Activated CD4-positive, alpha-beta memory T cell treated with anti-CD3 and anti-CD28 coated beads, Interleukin-2, amount 10 ng/mL, durations not matched to agents 7 days and 5 days (primary cell): ENCODE measurements at regions not wholly inside any gene's neighbourhood (a gene's known extent, or its start where the extent isn't known, plus 50 kb on each side); places are given as distances from the start of the nearest gene placed in this dataset.

Source experiments
- CTCF ChIA-PET: fragments of 350-600 bp; sonication (Branson Sonifier 250); formaldehyde crosslinking; loops from one replicate; lab custom pipeline; 2021; ENCODE audit warnings: antibody characterized with exemption, inconsistent platforms; lab: Charles Lee
- POLR2A ChIA-PET: fragments of 350-600 bp; sonication (Branson Sonifier 250); formaldehyde crosslinking; loops from one replicate; lab custom pipeline; 2021; ENCODE audit warnings: antibody characterized with exemption; lab: Charles Lee
- DNase-seq: peaks from one replicate; pipeline ENCODE4 v3.0.0-alpha.2; 2020
- H3K27ac Mint-ChIP-seq: one replicate; pipeline ENCODE4 v1.8.0; 2021; ENCODE audit warnings: mild to moderate bottlenecking, mixed read lengths
- H3K27me3 Mint-ChIP-seq: one replicate; pipeline ENCODE4 v1.8.0; 2021; ENCODE audit warnings: mixed read lengths
- H3K36me3 Mint-ChIP-seq: one replicate; pipeline ENCODE4 v1.8.0; 2021; ENCODE audit warnings: low read depth, mixed read lengths
- H3K4me1 Mint-ChIP-seq: one replicate; pipeline ENCODE4 v1.8.0; 2021; ENCODE audit warnings: mixed read lengths
- H3K4me3 Mint-ChIP-seq: one replicate; pipeline ENCODE4 v1.8.0; 2021; ENCODE audit warnings: mild to moderate bottlenecking, mixed read lengths
- H3K9me3 Mint-ChIP-seq: one replicate; pipeline ENCODE4 v1.8.0; 2021; ENCODE audit warnings: mixed read lengths

- Mint-ChIP-seq H3K27ac (no peak overlapping the region), H3K9me3 (no peaks in the 10 kb centered on the region), H3K36me3 (no peaks in the 10 kb centered on the region), H3K4me3 (no peak overlapping the region), H3K27me3 (peaks cover 3% of the 10 kb centered on the region), H3K4me1 (peaks cover 12% of the 10 kb centered on the region)
- CTCF ChIA-PET = no interaction called here
- POLR2A ChIA-PET = no interaction called here
- DNase-seq = no peak
Measured at GRCh38 chr6:30801950-30802349, 57.6 kb upstream of the IER3 start.

GRCh38 chr6:30800871-30801270, 56.5 kb upstream of the IER3 start:
- H3K9me3 Mint-ChIP-seq = no peaks in the 10 kb centered on the region

GRCh38 chr6:30799210-30799609, 54.9 kb upstream of the IER3 start:
- Mint-ChIP-seq H3K27me3 (peaks cover 4% of the 10 kb centered on the region), H3K4me3 (no peak overlapping the region), H3K27ac (no peak overlapping the region), H3K4me1 (peaks cover 12% of the 10 kb centered on the region), H3K36me3 (no peaks in the 10 kb centered on the region), H3K9me3 (no peaks in the 10 kb centered on the region)
- POLR2A ChIA-PET = no interaction called here
- DNase-seq = no peak
- CTCF ChIA-PET = no interaction called here

More at GRCh38 chr6:30800871-30801270, 56.5 kb upstream of the IER3 start:
- H3K27me3 Mint-ChIP-seq = peaks cover 3% of the 10 kb centered on the region
- H3K36me3 Mint-ChIP-seq = no peaks in the 10 kb centered on the region
- DNase-seq = no peak
- ChIA-PET POLR2A (no interaction called here), CTCF (no interaction called here)
- peaks cover 12% of the 10 kb centered on the region for H3K4me1 Mint-ChIP-seq
- H3K27ac Mint-ChIP-seq = no peak overlapping the region
- no peak overlapping the region for H3K4me3 Mint-ChIP-seq

GRCh38 chr6:30798494-30798893, 54.1 kb upstream of the IER3 start:
- Mint-ChIP-seq H3K4me1 (peaks cover 15% of the 10 kb centered on the region), H3K27ac (no peak overlapping the region), H3K27me3 (peaks cover 4% of the 10 kb centered on the region), H3K4me3 (no peak overlapping the region), H3K36me3 (no peaks in the 10 kb centered on the region), H3K9me3 (no peaks in the 10 kb centered on the region)
- DNase-seq = no peak
- POLR2A ChIA-PET = interaction anchor here (0.6 kb wide), 1 partner anchor 701 kb away, joined by 3 read pairs; no protein-coding TSS in a partner anchor
- CTCF ChIA-PET = no interaction called here

GRCh38 chr6:30795549-30796293, 51.4 kb upstream of the IER3 start:
- CTCF ChIA-PET = no interaction called here
- Mint-ChIP-seq H3K27ac (no peak overlapping the region), H3K36me3 (no peaks in the 10 kb centered on the region), H3K4me3 (no peak overlapping the region), H3K4me1 (peaks cover 21% of the 10 kb centered on the region), H3K27me3 (peaks cover 8% of the 10 kb centered on the region), H3K9me3 (no peaks in the 10 kb centered on the region)
- DNase-seq = no peak
- POLR2A ChIA-PET = interaction anchor here (1.5 kb wide), 1 partner anchor 51 kb away, joined by 4 read pairs; the partner anchor contains the start of gene IER3
